T-helper 22 cell (primary cell): ENCODE measurements at regions not wholly inside any gene's neighbourhood (a gene's known extent, or its start where the extent isn't known, plus 50 kb on each side); places are given as distances from the start of the nearest gene placed in this dataset.

Experiments
- DNase-seq: peaks from one replicate; pipeline ENCODE4 v3.0.0-alpha.2; 2020; ENCODE audit warnings: low read depth

GRCh38 chr1:55974714-55975441 lies 604.5 kb downstream of the PLPP3 start:
- no peak for DNase-seq

GRCh38 chr1:55970526-55971110 lies 608.7 kb downstream of the PLPP3 start:
- DNase-seq: no peak

GRCh38 chr1:55969322-55969721 lies 610.0 kb downstream of the PLPP3 start:
- DNase-seq: no peak

DNA sequence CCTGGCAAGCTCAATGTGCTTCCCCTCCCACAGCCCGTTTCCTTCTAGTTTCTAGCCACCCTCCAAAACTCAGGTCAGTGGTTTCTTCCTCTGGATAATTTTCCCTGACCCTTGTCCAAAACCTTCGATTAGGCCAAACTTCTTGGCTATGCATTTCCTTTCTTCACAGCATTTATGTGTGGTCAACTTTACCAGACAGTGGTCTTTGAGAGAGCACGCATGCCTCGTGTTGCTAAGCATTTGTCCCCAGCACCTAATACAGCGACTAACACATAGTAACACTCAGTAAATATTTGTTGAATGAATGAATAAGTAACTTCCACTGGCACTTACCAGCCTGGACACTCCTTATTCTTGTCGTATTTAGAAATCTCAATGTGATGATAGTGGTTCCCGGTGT lies 610.7 kb downstream of the PLPP3 start:
- no peak for DNase-seq

DNA sequence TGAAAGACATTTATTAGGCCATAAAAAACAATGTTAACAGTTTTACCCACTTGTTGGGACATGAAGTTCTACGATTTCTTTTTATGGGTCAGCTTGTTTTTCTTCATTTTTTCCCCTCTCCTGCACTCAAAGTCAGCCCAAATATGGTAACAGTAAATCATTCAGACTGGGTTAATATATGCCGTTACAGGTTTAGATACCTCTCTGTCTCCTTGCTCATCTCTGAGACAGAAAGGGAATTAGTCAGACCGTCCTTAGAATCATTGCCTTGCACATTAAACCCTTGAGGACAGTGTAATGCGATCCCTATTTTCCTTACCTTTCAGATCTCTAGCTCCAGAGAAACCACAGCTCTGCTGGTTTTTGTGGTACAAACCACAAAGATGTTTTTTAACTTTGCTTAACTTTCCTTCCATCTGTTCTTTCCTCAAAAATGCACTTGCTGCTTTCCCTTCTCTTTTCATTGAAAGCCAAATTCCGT lies 613.3 kb downstream of the PLPP3 start:
- no peak for DNase-seq

GRCh38 chr1:55962472-55962871 lies 616.9 kb downstream of the PLPP3 start:
- no peak for DNase-seq

GRCh38 chr1:55959136-55959548 lies 620.2 kb downstream of the PLPP3 start:
- DNase-seq: no peak

DNA sequence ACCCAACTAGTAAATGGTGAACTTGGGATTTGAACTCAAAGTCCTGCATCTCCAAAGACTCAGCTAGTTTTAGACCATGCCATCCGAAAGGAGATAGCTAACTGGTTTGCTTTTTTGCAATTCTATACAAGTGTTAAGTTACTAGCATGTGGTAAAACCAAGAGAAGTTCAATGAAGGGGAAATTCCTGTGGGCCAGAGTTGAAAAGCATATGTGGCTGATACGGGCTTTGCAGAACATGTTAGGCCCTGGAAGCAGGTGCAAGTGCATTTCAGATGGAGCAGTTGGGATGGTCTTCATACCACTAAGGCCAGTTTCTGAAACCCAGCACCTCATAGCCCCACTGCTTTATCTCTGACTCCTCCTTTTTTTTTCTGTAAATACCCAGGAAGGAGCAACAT lies 620.9 kb downstream of the PLPP3 start:
- DNase-seq: no peak

- no peak for DNase-seq
Measured at GRCh38 chr1:55957276-55957675, 622.1 kb downstream of the PLPP3 start.

- DNase-seq: no peak
Measured at GRCh38 chr1:55955016-55955621, 624.2 kb downstream of the PLPP3 start.

DNA sequence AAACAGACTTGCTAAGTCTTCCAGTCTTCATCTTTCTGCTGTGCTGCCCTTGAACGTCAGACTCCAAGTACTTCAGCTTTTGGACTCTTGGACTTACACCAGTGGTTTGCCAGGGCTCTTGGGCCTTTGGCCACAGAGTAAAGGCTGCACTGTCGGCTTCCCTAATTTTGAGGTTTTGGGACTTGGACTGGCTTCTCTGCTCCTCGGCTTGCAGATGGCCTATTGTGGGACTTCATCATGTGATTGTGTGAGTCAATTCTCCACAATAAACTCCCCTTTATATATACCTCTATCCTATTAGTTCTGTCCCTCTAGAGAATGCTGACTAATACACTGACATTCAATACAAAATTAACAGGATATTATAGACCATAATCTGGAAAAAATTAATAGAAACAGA lies 628.1 kb downstream of the PLPP3 start:
- DNase-seq: no peak

DNA sequence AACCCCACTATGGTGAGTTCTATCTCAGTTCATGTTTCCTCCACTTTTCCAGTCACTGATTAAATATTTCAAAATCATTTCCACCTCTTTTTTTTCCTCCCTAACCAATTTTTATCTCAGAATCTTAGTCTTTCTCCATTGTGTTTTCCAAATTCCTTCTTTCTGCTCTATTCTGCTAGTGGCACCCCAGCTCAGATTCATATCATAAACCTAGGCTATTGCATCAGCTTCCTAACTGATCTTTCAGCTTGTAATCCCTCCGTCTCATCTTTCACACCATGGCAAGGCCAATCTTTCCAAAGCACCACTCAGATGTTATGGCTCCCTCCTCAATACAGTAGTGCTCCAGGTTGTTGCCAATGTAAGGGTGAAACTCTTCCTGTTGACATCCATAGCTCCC lies 631.9 kb downstream of the PLPP3 start:
- no peak for DNase-seq

DNA sequence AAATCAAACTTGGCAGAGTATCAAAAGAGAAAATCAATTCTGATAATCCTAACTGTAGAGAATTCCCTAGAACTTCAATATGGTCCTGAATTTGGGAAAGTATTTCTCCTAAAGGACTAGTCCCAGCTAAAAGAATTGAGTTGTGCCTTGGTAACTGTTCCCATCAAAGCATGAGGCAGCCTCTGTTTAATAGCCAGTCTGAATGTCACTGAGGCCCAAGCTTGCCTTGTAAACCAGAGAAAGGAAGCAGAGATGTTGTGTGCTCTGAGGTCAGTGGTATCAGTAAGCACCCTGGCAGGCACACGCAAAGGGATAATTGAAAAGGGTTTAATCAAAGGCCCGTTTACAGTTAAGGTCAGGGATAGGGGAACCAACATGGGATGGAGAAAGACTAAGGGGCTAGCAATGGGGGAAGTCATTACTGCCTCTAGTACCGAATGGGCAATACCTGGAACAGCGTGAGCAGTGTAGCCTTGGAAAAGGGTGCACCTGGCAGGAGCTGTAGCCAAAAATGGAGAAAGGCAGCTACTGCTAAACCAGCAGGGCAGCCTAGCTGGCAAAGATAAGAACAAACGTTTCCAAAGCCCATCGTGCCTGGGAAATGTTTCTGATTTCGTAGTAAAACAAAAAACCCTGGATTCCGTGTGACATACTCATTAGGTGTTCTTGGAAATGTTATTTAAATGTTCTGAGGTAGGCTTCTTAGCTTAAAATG lies 635.5 kb downstream of the PLPP3 start:
- no peak for DNase-seq

- no peak for DNase-seq
Measured at GRCh38 chr1:55943012-55943411, 636.4 kb downstream of the PLPP3 start.

GRCh38 chr1:55939866-55940265 lies 639.5 kb downstream of the PLPP3 start:
- DNase-seq: no peak

- no peak for DNase-seq
Measured at GRCh38 chr1:55938861-55939260, 640.5 kb downstream of the PLPP3 start.

DNA sequence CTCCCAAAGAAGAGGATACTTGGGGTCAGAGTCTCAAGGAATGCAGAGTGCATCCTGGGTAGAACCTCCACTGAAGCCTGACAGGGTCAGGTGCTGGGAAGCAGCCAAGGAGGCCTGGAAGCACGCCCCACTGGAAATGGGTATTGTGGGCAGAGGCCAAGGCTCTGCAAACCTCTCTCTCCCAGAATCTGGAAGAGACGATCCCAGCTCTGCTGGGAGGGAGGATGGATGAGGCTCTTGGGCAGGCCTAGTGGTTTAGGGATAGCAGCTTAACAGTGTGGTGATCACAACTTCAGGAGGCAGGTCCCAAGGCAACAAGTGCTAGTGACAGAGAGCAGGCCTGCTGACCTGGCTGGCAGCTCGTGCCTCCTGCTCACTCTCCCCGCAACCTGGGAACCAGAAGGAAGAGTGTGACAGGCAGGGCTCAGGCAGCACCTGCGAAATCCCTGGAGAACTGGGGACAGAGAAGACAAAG lies 641.0 kb downstream of the PLPP3 start:
- no peak for DNase-seq

GRCh38 chr1:55937840-55938375 lies 641.5 kb downstream of the PLPP3 start:
- DNase-seq: no peak

DNA sequence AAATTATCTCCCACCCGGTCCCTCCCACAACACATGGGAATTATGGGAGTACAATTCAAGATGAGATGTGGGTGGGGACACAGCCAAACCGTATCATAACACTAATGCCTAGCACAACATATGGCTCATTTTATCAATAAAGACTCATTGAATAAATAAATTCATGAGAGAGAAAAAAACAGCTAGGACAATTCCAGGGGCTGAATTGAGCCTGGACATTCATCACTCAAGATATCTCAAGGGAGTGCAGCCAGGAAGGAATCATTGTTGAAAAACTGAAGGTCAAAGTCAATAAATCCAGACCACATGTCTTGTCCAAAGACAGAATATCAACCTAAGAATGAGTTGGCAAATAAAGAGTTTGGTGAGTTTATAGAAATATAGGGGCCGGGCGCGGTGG lies 644.1 kb downstream of the PLPP3 start:
- DNase-seq: no peak

DNA sequence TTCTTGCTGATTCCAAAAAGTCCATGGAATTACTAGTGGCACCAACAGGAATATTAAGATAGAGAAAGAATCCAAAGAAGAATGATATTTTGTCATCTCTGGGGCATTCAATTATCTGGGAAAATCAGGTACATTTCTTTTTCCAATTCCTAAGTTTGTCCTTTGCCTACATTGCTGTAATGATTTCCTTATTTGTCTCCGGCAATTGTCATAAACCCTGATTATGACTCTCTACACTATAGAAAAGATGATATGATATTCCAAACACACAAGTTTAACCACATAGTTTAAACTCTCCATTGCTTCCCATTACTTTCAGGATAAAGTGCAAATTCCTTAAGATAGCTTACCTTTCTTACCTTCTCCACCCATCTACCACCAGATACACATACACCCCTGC lies 647.0 kb downstream of the PLPP3 start:
- no peak for DNase-seq

DNA sequence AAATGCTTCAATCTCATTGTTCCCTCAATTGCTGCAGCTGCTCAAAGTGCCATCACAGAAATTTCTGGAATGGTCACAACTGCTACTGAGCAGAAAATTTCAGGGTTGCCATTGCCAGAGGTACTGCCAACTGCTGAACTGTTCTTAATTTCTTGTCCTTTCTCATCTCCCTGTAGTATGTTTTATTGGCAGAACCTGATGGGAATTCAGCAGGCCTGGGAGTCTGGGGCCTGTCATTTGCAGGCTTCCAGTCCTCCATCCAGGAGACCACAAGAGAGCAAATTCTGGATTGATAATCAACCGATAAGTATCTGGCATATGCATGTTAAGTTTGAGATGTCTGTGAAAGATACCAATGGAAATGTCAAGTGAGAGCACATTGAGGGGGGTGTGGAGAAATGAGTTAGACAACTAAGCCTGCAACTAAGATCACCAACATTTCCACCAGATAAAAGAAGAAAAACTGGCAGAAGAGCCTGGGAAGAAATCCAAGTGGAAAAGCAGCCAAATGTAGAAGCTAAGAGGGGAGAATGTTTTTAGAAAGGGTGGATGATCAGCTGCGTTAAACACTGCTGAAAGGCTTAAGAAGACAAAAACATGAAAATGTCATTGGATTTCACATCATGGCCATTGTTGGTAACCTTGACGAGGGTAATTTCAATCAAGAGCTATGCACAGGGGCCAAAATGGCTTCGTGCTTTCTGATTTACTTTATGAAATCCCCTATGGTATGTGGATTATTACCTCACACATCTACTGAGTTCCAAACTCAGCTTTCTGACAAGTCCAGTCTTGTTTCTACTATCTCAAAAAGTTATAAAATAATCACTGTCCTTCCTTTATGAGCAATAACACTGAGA lies 648.1 kb downstream of the PLPP3 start:
- DNase-seq: no peak
